HPDE6-E6E7 (cell line): ENCODE measurements at regions not wholly inside any gene's neighbourhood (a gene's known extent, or its start where the extent isn't known, plus 50 kb on each side); places are given as distances from the start of the nearest gene placed in this dataset.

Source experiments
- DNase-seq: peaks from one replicate; pipeline ENCODE4 v3.0.0; 2011; ENCODE audit warnings: missing footprints; ENCODE audit errors: extremely low spot score

DNA sequence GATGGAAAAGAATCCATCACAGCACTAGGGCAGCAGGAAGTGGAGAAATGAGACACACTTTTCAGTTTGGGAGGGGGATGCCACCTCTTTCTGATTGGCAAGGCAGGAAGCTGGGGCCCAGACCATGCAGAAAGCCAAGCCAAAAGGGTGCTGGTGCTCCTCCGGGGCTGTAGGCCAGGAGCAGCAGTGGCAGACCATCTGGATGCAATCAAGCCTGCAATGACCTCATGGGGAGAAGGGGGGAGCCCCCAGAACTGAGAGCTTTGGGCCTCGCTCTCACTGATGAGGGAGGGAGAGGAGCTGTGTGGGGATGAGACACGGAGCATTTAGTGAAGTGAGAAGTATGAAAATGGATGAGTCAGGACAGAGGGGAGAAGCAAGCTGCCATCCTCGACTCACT, 141.3 kb upstream of the NALF2 start:
- DNase-seq: no peak

GRCh38 chrX:69362354-69362753, 141.8 kb upstream of the NALF2 start:
- DNase-seq: no peak

DNA sequence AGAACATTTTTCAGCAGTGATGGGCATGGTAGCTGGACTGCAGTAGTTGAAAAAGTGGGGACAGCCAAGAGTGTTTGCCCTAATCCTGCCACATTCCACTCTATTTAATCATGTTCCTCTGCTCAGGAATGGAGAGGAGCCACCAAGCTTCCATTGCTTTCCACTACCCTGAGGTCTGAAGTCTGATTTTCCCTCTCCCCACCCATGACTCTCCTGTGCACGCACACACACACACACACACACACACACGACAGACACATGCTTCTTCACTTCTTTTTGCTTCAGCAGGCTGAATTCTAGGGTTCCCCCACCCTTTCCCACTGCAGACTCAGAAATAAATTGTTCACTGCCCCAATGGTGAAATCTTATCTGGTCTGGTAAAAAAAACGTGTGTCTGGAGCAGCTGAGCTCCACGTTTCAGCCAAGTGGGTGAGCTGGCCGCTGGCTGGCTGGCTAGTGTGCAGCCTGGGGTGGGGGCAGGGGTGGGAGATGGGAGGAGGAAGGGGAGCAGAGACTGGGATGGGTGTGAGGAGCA, 142.7 kb upstream of the NALF2 start:
- no peak for DNase-seq

DNA sequence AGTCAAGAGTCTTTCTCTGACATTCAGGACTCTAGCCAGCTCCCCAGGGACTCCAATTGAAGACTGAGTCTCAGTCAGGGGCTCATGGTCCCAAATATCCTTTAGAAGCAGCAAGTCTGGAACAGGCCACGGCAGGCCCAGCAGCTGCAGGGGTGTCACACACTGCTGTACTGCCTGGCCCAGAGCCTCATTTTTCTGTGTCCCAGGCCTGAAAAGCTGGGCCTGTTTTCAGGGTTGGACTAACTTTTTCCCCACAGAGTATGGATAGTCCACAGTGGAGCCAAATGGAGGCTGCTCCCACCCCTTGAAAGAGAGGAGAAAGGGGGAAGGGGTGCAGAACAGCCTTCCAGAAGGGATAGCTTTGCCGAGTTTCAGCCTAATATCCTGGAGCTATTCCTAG, 146.8 kb upstream of the NALF2 start:
- no peak for DNase-seq

DNA sequence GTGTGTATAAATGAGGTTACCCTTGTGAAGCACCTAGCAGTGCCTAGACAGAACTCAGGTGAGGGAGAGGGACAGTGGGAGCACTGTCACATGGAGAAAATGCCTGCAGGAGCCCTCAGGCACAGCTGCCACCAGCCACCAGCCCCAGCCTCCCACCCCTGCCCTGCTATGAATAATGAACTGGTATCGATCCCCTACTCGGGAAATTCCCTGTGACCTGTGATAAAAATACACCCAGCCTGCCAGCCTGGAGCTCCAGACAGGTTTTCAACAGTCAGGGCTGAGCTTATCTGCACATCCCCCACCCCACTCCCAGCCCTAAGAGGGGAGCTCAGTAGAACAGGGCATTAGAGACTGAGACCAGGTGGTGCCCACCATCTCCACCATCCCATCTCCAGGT, 159.6 kb upstream of the PJA1 start:
- DNase-seq: no peak

DNA sequence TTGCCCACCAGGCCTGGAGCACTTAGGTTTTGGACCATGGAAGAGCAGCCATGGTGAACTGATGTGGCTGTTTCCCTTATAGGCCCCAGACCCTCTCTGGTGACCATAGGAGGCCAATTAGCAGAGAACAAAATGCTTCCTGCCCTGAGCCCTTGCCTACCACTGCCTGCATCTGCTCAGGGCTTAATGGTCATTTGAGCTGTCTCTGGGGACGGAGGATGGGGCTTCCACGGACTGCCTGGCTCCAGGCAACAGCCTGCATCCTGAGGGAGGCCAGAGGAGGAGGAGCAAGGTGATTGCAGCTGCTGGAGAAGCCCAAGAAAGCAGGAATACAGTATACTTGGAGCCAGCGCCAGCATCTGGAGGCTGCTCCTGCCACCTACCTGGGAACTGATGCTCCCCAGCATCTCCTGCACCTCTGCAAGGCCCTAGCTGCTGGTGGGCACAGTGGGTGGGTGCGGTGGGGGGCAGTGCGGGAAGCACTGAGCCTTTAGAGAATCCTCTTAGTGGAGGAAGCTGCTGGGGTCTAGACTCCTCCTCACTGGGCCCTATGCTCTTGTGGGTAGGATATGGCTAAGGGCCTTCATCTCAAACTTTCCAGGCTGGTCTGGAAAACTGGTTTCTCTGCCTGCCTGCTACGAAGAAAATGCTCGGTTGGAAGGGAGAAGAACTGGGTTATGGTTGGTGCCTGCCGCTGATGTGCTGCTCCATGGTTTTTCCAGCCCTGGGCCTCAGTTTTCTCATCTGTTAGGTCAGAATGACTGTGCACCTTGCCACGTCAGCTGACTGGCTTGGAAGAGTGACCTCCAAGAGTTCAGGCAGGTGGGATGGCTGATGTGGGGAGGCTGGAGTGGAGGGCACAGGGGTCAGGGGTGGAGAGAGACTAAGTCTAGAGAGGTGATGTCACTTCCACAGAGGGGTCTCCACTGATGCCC, 158.8 kb upstream of the PJA1 start:
- no peak for DNase-seq

DNA sequence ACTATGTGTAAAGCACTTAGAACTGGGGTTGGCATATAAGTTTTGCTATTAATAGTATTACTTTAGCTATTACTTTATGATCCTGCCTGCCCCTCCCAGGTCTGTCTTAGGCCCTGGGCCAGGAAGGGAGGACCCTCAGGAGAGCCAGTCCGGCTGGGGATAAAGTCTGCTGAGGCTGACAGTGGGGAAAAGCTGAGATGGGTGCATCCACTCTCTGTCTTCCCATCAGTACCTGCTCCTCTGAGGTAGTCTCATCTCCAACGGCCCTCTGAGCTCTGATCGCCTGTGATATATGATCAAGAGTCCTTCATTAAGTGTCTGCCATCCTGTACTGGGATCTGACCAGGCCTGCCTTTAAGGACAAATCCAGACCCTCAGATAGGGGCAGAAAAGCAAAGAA, 156.5 kb upstream of the PJA1 start:
- DNase-seq: no peak

- no peak for DNase-seq
Measured at GRCh38 chrX:69321006-69321655, 155.9 kb upstream of the PJA1 start.

DNA sequence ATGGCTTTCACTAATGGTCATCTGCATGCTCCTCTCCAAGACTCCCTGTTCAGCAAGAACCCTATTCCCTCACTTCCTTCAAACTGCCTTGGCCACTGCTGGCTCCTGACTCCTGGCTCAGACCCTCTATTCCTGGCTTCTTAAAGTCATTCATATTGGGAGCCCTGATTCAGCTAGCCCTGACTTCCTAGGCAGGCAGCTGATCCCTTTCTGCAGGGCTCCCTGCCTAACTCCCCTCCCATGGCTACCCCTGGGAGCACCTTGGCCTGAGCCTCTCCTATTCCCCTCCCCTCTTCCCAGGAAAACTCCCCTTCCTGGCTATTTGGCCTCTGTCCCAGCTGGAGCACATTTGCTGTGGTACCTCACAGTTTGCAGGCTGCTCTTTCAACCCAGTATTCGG, 154.9 kb upstream of the PJA1 start:
- no peak for DNase-seq

GRCh38 chrX:69319376-69319775, 154.1 kb upstream of the PJA1 start:
- no peak for DNase-seq

DNA sequence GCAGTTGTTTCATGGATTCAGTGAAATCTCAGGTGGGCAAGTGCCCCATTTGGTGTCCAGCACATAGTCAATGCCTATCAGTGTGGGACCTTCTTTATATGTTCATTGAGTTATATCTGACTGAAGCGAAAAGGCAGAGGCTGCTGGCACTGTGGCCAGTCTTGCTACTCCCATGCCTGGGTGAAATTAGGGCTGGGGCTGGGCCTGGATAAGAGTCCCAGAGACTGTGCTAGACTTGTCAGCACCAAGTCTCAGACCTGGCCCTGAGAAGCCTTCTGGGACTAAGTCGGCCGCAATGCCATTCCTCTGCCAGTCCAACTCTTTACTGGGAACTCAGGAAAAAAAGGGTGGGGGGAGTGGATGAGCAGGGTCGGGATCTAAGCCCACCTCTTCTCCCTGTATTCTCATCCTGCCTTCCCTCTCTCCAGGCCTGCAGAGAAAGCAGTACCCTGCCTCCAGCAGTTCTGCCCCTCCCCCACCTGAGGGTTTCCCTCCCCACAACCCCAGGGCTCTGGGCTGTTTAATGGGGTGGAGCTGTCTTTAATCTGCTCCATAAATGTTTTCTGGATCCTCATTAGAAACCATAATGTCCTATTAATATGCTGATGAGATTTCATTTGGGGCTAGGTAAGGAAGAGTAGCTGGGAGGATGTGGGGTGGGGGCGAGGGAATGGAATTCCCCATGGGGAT, 153.5 kb upstream of the PJA1 start:
- DNase-seq: no peak

DNA sequence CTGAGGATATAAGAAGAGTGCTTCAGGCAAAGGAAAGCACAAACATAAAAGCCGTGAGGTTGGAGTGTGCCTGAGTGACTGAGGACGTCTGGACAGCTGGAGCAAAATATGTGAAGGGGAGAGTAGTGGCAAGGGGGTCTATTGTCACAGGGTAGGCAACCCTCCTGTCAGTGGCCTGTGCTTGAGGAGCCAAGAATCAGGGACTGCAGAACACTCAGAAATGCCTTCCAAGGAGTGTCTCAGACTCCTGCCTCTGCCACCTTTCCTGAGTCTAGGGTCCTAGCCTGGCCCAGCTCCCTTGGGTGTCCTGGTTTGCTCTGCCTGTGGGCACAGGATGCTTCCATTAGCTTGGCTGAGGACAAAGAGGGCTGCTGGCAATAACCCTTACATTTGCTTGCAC, 152.5 kb upstream of the PJA1 start:
- no peak for DNase-seq

DNA sequence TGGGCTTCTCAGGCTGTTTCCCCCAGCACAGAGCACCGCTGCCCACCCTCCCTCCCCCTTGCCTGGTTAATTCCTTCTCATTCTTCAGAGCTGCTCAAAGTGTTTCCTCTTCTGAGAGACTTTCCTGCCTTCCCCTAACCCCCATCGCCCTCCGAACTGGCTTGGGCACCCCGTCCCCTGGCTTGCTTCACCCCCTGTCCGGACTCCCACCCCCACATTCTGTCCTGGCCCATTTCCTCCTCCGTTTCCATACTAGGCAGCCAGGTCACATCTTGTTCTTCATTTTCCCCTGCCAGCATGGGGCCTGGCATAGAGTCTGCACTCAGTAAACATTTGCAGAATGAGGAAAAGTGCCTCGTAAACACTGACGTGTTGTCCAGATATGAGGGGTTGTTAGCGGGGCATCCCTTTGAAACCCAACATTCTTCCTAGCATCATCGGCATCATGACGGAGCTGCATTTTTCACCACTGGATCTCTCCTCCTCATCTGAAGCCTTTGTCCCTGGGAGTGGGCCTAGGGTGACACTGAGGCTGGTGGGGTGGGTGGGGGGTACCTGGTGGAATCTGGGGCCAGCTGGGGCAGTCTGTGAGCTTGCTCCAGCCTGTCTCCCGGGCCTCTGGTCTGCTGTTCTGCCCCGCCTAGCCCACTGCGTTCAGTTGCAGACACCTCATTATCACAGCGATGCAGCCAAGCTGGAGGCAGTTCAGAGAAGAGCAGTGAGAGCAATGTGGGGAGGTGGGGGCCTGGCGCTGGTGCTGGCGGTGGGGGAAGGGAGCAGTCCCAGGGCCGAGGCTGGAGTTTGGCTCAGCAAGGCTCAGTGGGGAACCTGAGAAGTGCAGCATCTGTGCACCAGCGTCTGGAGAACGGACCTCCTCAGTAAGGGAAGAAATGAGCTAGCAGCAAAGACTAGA, 149.4 kb upstream of the PJA1 start:
- DNase-seq: no peak

GRCh38 chrX:69313617-69314290, 148.5 kb upstream of the PJA1 start:
- no peak for DNase-seq

- DNase-seq: no peak
Measured at GRCh38 chrX:69311936-69312670, 146.8 kb upstream of the PJA1 start.

DNA sequence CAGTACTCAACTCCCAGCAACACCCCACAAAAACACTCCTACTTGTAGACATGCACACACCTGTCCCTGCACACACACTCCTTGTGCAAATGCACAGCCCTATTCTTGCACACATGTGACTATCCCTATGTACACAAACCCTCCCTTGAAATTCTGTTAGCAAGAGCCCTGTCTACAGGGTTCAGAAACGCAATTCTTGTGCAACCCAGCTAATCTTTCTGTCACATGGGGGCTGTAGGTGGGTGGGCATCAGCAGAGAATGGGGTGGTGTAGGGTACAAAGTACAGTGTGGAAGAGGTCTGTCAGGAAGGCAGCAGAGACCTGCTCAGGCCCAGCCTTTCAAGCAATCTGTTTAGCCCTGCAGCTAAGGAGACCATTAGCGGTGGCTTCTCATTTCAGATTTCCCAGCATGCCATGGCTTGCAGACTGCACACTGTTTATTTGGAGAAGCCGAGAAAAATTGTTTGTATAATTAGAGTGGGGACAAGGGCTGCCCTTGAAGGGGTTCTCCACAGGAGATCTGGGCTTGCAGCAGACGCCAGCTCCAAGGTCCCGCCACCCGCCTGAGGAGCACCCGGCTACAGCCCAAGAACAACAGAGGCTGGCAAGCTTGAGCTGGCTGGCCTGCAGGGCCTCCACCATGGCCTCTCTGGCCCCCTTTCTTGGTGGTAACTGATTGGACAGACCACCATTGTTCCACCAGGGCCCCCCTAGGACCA, 144.0 kb upstream of the PJA1 start:
- no peak for DNase-seq

- no peak for DNase-seq
Measured at GRCh38 chrX:69307756-69308155, 142.5 kb upstream of the PJA1 start.

DNA sequence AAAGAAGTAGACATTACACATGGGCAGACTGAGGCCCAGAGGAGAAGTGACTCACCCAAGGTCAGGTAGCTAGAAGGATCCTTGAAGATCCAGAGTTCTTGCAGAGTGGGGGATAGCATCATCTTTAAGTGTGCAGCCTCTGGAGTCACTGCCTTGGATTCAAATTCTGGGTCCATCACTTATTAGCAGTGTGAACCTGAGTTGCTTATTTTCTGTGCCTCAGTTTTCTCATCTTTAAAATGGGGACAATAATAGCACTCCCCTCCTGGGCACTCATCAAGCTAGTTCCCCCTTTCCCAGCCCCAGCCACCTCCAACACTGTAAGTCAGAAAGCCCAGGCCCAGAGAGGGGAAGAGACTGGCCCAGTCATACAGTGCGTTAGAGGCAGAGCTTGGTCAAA, 141.8 kb upstream of the PJA1 start:
- DNase-seq: no peak

DNA sequence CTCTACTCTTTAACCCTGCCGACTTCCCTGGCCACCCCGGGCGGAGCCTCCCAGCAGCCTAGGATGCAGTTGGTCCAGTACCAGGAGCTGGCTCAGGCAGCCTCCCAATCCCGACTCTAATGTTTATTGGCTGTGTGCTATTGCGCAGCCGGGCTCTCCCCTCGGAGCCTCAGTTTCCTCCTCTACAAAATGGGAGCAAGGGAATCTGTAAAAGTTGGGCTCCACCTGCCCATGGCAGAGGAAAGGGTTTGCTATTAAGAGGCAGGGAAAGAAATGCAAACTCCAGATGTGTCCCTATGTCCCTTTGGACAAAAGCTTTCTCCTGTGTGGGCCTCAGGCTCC, 140.8 kb upstream of the PJA1 start:
- DNase-seq: no peak
